ENCODE measurements at regions not wholly inside any gene's neighbourhood (a gene's known extent, or its start where the extent isn't known, plus 50 kb on each side); places are given as distances from the start of the nearest gene placed in this dataset.

- TF ChIP-seq, protein P1, sequence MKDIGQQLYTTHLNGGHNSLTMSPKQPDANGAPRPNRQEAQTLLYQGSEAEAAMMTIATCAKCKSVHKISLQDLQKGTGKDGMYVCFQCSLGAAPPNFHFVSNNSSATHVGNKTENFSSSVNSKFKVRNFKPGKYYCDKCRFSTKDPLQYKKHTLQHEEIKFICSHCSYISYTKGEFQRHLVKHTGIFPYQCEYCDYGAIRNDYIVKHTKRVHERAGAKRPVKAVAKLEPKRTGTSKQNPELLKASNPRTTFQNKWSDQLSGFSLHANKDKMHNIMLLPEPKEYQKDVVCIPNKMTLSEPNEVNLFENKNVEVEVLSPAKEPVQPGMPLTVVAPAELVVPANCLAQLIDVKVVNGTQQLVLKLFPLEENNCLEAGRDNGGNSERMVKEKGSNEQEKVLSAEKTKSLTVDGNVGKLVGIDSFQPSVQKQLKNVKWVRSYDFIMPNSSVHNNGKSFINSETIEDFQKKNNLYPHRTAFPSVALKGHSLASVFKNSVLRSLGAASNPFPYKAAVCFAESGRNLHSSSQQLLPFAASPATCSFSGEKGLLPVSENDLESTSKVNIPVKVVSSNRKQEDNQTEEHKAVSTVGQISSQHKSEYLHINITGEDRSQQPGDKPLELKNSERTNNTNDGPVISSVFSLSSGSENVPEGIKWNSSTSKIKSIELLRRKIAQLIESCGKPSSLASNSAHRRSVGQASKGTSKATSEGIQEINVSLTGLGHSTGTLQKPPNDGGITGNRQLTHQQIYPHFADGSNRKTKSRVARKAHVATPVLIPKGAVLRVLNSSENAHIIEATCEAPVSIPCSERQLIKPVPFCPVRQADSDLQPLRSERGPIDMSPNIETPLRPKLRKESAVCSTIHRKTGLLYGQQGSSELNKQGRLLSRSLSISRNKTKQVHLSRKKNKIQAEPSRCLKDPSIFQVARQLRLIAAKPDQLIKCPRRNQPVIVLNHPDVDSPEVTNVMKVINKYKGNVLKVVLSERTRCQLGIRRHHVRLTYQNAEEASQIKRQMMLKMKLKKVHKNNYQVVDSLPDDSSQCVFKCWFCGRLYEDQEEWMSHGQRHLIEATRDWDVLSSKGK (CRISPR knock-in tag; IDR thresholded peaks at IDR 0.05), result no peak
- no peak for TF ChIP-seq ADNP (tag; IDR thresholded peaks at IDR 0.05)
- TF ChIP-seq ETS1 (conservative IDR thresholded peaks at IDR 0.05; ENCODE audit: control insufficient read depth, low read depth, low read length), result no peak
- TF ChIP-seq BACH1 (tag; IDR thresholded peaks at IDR 0.05), result no peak
- TF ChIP-seq NFE2L1 (tag; IDR thresholded peaks at IDR 0.05; ENCODE audit: borderline replicate concordance, low read depth), result no peak
- no peak for TF ChIP-seq MCM5 (IDR thresholded peaks at IDR 0.05; ENCODE audit: low read depth)
- TF ChIP-seq NUFIP1 (IDR thresholded peaks at IDR 0.05; ENCODE audit: partially characterized antibody), result no peak
These were observed 230.0 kb upstream of the MTNR1B start (continued) for GRCh38 chr11:92739491-92739890.

- H3K36me3 ChIP-seq (ENCODE audit: control insufficient read depth, insufficient read depth, low read length), result no peaks in the 10 kb centered on the region
- H3K27ac ChIP-seq (ENCODE audit: extremely low read depth, low read depth, low read length), result no peak overlapping the region
- ChIA-PET POLR2A (no interaction called here), CTCF (ENCODE audit: low intra/inter-chr PET ratio) (no interaction called here)
- ATAC-seq (no peak), DNase-seq (ENCODE audit: extremely low read depth in 1 of 4, low spot score in 3 of 4) (no peak), FAIRE-seq (no peak)
- no peaks in the 10 kb centered on the region for H3K27me3 ChIP-seq (ENCODE audit: control insufficient read depth in 2 of 2, insufficient read depth in 2 of 2, low read length in 2 of 2)
- no peaks in the 10 kb centered on the region for H3K9me3 ChIP-seq (replicated peaks; ENCODE audit: control insufficient read depth, insufficient read depth, low read depth, low read length)
- BruUV-seq (replicated peaks), result no TSS peak
- H3K9ac ChIP-seq (ENCODE audit: insufficient read depth in 1 of 2, low read depth in 2 of 2, low read length in 2 of 2), result no peak overlapping the region
- H3K9me1 ChIP-seq (ENCODE audit: control insufficient read depth, insufficient read depth, low read length), result no peaks in the 10 kb centered on the region
- TF ChIP-seq RFX1 (IDR thresholded peaks at IDR 0.05), result no peak
- TF ChIP-seq DACH1 (IDR thresholded peaks at IDR 0.05; ENCODE audit: partially characterized antibody), result no peak
- TF ChIP-seq TOE1 (IDR thresholded peaks at IDR 0.05; ENCODE audit: borderline replicate concordance), result no peak
- no peak for TF ChIP-seq TOE1 (CRISPR knock-in tag; IDR thresholded peaks at IDR 0.05; ENCODE audit: borderline replicate concordance, low read depth)
- TF ChIP-seq MAFK (IDR thresholded peaks at IDR 0.05; ENCODE audit: low read length), result no peak
- no peak for TF ChIP-seq ZNF274 (IDR thresholded peaks at IDR 0.05; ENCODE audit: borderline replicate concordance, low read depth, low read length)
- TF ChIP-seq FOXK2 (conservative IDR thresholded peaks at IDR 0.05 in 1 of 2, IDR thresholded peaks at IDR 0.05 in 1 of 2; ENCODE audit: low read depth in 2 of 2), result no peak
- no peaks in the 10 kb centered on the region for H4K20me1 ChIP-seq (replicated peaks; ENCODE audit: control insufficient read depth, insufficient read depth, low read length)
- intact Hi-C loops (cut with micrococcal nuclease), result no loop called here
- no peaks in the 10 kb centered on the region for H3K4me1 ChIP-seq (replicated peaks in 1 of 2; ENCODE audit: control insufficient read depth in 2 of 2, insufficient read depth in 2 of 2, low read length in 2 of 2)
- H3K79me2 ChIP-seq (ENCODE audit: control insufficient read depth, insufficient read depth, low read length), result no peaks in the 10 kb centered on the region
- H3K4me2 ChIP-seq (ENCODE audit: insufficient read depth, low read length), result no peak overlapping the region
- no peak overlapping the region for H3K4me3 ChIP-seq
- WGBS (ENCODE audit: insufficient coverage, low coverage, missing lambda C conversion rate), result 0% methylated on average over 2 of the region's 2 CpGs
- H2AFZ ChIP-seq (ENCODE audit: low read depth, low read length), result no peak overlapping the region
- in situ Hi-C loops (cut with MboI), result no loop called here
These were observed 229.2 kb upstream of the MTNR1B start for GRCh38 chr11:92740276-92740675.

Measured in K562 (cell line).